BE2C (cell line): ENCODE measurements at regions not wholly inside any gene's neighbourhood (a gene's known extent, or its start where the extent isn't known, plus 50 kb on each side); places are given as distances from the start of the nearest gene placed in this dataset.
A peak's percentile ranks its signal among the peaks of the same experiment; 100 is the strongest.
"Not testable (repeated sequence)": the region's sequence is repeated elsewhere in the genome, so short reads cannot be mapped to it uniquely, and the experiment has no call there.

Experiments
- DNase-seq: peaks from one replicate; pipeline ENCODE4 v3.0.0-alpha.2; 2020
- H3K27me3 ChIP-seq: fragments of 250-450 bp; sonication (Bioruptor Pico); 2 replicates; pipeline ENCODE4 v1.5.1; 2020; ENCODE audit warnings: mild to moderate bottlenecking
- H3K36me3 ChIP-seq: fragments of 250-450 bp; sonication (Bioruptor Pico); 2 replicates; pipeline ENCODE4 v1.5.1; 2020; ENCODE audit warnings: mild to moderate bottlenecking
- H3K4me1 ChIP-seq: fragments of 250-450 bp; sonication (Bioruptor Pico); 2 replicates; pipeline ENCODE4 v1.5.1; 2020
- H3K4me3 ChIP-seq: 2 replicates; pipeline ENCODE4 v1.5.1; 2011; ENCODE audit warnings: low read depth, low read length
- H3K9me3 ChIP-seq: fragments of 250-450 bp; sonication (Bioruptor Pico); 2 replicates; pipeline ENCODE4 v1.5.1; 2020
- CTCF ChIP-seq: IDR thresholded peaks from 2 replicates; pipeline ENCODE4 v1.5.1; 2012; ENCODE audit warnings: mild to moderate bottlenecking, low read depth, low read length

- H3K27me3 ChIP-seq, result no peaks in the 10 kb centered on the region
- no peak overlapping the region for H3K4me3 ChIP-seq
- no peaks in the 10 kb centered on the region for H3K9me3 ChIP-seq
- no peak for DNase-seq
- no peaks in the 10 kb centered on the region for H3K36me3 ChIP-seq
- no peak for TF ChIP-seq CTCF
- no peaks in the 10 kb centered on the region for H3K4me1 ChIP-seq
Measured at GRCh38 chr1:192876633-192877032, 67.8 kb downstream of the RGS2 start.

DNA sequence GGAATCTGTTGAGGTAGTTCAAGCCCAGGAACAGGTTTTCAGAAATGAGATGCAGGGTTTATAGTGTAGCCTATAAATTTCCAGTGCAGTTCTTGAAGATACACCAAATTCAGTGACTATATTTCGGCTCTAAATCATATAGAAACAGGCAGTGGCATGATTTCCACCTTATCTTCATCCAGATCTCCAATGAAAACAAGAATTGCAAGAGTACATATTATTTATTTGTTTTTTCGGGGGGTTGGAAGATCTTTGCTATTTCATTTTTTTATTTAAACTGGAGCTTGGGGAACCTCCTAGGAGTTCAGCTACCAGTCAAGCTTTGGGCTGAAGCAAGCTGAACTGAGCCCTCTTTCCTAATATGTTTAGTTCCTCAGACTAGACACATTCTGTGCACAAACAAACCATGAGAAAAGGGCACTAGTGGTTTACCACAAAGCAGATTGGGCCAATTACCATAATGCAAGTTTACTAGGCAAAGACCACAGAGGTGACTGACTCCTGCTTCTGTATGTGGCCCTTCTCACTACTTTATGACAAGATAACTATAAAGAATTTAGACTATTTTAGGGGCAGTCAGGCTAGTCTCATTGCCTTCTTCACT lies 68.5 kb downstream of the RGS2 start:
- Histone ChIP-seq H3K4me3 (no peak overlapping the region), H3K9me3 (no peaks in the 10 kb centered on the region), H3K4me1 (no peaks in the 10 kb centered on the region), H3K36me3 (no peaks in the 10 kb centered on the region), H3K27me3 (no peaks in the 10 kb centered on the region)
- no peak for DNase-seq
- TF ChIP-seq CTCF, result no peak

DNA sequence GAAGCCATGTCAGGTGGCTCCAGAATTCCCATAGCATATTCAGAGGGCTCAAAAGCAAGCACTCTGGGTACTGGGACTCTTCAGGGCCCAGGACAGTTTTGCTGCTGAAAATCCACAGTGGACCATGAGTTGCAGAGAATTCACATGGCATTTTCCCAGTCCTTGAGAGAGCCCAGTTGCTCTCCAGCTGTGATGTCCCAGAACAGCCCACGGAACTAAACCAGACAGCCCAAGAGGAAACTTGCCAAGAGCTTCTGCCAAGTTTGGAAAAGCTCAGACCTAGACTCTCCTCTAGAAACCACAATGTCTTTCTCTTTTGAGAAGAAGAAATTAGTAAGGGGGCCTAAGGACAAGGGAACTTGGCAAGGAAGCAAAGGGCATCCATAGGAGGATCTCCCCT lies 69.4 kb downstream of the RGS2 start:
- no peak for TF ChIP-seq CTCF
- Histone ChIP-seq H3K4me1 (no peaks in the 10 kb centered on the region), H3K36me3 (no peaks in the 10 kb centered on the region), H3K27me3 (no peaks in the 10 kb centered on the region), H3K9me3 (no peaks in the 10 kb centered on the region), H3K4me3 (no peak overlapping the region)
- DNase-seq, result no peak

GRCh38 chr1:192879406-192879805 lies 70.6 kb downstream of the RGS2 start:
- Histone ChIP-seq H3K36me3 (no peaks in the 10 kb centered on the region), H3K4me3 (no peak overlapping the region), H3K4me1 (peaks cover 1% of the 10 kb centered on the region; the same call in 1 of the 2 replicates), H3K27me3 (no peaks in the 10 kb centered on the region), H3K9me3 (no peaks in the 10 kb centered on the region)
- TF ChIP-seq CTCF, result peak; percentile 30
- peak; percentile 20 for DNase-seq

DNA sequence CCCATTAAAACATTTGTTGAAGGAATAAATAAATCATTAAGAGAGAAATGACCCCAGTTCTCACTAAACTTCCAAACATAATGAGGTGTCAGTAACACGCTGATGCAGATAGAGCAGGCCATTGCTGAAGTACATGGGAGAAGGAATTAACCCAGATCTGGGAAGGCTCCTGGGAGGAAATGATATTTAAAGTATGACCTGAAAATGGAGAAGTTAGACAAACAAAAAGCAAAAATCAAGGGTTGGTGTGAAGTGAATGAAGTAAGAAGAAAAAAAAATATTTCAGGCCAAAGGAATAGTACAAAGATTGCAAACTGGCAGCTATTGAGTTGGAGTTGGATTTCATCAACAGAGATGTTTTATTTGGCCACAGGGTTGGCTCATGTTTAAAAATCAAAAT lies 71.4 kb downstream of the RGS2 start:
- Histone ChIP-seq H3K36me3 (no peaks in the 10 kb centered on the region), H3K4me1 (peaks cover 8% of the 10 kb centered on the region; the same call in 1 of the 2 replicates), H3K27me3 (no peaks in the 10 kb centered on the region), H3K4me3 (no peak overlapping the region), H3K9me3 (no peaks in the 10 kb centered on the region)
- DNase-seq, result no peak
- TF ChIP-seq CTCF, result no peak

DNA sequence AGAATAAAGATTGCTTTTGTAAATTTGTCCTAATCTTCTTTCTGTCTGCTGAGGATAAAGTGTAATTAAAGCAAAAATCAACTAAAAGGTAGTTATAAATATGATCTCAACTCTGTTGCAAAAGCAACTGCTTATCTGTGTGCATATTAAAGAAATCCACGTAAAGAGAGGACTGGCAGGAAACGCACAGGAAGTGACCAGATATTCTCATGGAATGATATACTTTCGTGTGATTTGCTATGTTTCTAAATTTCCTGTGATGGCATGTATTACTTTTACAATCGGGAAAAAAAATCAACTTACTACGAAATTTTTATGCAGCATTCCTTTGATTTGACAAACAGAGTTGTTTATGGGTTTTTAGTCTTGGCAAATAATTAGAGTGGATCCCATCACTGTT lies 75.4 kb downstream of the RGS2 start:
- no peak for TF ChIP-seq CTCF

GRCh38 chr1:192885387-192885786 lies 76.5 kb downstream of the RGS2 start:
- not testable (repeated sequence) for DNase-seq, H3K27me3 ChIP-seq, H3K9me3 ChIP-seq, H3K36me3 ChIP-seq, H3K4me1 ChIP-seq, H3K4me3 ChIP-seq

More for the DNA sequence above, 75.4 kb downstream of the RGS2 start:
- Histone ChIP-seq H3K4me3 (no peak overlapping the region), H3K4me1 (peaks cover 8% of the 10 kb centered on the region; the same call in 1 of the 2 replicates), H3K27me3 (no peaks in the 10 kb centered on the region), H3K36me3 (no peaks in the 10 kb centered on the region), H3K9me3 (no peaks in the 10 kb centered on the region)
- no peak for DNase-seq
